AG10803 (cell line): ENCODE measurements at regions not wholly inside any gene's neighbourhood (a gene's known extent, or its start where the extent isn't known, plus 50 kb on each side); places are given as distances from the start of the nearest gene placed in this dataset.

Experiments used
- DNase-seq: peaks from one replicate; pipeline ENCODE4 v3.0.0; 2010; ENCODE audit warnings: low read depth
- H3K4me3 ChIP-seq: 2 replicates; pipeline ENCODE4 v1.5.1; 2011; ENCODE audit warnings: mild to moderate bottlenecking, low read length, control low read depth
- TF ChIP-seq, protein P1 (sequence below): conservative IDR thresholded peaks from 2 replicates; pipeline ENCODE4 v1.5.1; 2011; ENCODE audit warnings: mild to moderate bottlenecking, low read length, control low read depth, inconsistent platforms

DNA sequence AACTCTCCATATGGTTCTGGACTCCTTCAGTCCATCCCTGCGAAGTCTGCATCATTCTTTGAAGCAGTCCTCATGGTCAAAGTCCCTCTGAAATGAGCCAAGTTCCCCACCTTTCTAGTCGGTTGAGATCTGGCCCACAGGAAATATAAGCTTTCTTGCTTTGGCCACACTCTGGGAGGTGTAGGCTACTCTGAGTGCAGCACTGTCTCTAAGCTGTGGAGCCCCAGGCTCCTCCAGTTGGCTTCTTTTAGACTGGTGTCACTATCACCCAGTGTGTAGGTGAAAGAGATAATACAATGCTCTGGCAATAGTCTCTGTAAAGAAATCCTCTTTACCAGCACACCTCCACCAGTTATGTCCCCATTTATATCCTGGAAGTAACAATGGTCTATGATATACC, 486.5 kb upstream of the KLF12 start:
- H3K4me3 ChIP-seq = no peak overlapping the region
- TF ChIP-seq, protein P1, sequence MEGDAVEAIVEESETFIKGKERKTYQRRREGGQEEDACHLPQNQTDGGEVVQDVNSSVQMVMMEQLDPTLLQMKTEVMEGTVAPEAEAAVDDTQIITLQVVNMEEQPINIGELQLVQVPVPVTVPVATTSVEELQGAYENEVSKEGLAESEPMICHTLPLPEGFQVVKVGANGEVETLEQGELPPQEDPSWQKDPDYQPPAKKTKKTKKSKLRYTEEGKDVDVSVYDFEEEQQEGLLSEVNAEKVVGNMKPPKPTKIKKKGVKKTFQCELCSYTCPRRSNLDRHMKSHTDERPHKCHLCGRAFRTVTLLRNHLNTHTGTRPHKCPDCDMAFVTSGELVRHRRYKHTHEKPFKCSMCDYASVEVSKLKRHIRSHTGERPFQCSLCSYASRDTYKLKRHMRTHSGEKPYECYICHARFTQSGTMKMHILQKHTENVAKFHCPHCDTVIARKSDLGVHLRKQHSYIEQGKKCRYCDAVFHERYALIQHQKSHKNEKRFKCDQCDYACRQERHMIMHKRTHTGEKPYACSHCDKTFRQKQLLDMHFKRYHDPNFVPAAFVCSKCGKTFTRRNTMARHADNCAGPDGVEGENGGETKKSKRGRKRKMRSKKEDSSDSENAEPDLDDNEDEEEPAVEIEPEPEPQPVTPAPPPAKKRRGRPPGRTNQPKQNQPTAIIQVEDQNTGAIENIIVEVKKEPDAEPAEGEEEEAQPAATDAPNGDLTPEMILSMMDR = no peak
- DNase-seq = no peak

GRCh38 chr13:74620308-74620707, 486.1 kb upstream of the KLF12 start:
- TF ChIP-seq, protein P1 = no peak
- no peak for DNase-seq
- H3K4me3 ChIP-seq = no peak overlapping the region

DNA sequence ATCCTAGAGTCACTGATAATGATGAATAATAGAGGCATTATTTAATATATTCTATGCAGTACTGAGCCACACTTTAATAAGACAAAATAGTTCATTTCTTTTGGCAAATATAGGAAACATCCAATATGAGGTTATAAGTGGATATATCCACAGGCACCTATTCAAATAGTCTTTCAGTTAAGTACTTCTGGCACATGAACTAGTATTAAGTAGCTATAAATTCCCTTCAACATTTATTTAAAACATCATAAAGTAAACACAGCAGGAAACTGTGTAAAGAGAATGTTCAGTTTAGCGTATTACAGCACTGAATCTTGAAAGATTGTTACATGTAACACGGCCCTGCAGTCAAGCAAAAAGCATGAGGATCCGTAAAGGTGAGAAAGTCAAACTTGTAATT, 463.3 kb upstream of the KLF12 start:
- no peak for DNase-seq
- H3K4me3 ChIP-seq = no peak overlapping the region
- TF ChIP-seq, protein P1 = no peak

DNA sequence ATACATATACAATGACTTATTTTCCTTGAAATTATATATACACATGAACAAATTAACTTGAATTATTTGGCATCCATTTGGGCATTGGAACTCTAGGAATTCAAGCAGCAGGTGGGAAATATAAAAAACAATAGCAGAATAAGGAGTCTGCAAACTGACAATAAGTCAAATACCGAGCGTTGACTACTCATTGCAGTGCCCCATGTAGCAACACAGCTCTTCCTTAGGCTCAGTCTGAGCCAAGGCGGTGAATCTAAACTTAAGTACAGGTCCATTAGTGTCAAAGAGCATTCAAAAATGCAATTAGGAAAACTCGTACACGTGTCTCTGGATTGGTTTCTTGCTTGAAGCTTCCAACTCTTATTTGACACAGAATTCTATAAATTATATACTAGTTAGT, 462.5 kb upstream of the KLF12 start:
- TF ChIP-seq, protein P1 = no peak
- DNase-seq = no peak
- no peak overlapping the region for H3K4me3 ChIP-seq

DNA sequence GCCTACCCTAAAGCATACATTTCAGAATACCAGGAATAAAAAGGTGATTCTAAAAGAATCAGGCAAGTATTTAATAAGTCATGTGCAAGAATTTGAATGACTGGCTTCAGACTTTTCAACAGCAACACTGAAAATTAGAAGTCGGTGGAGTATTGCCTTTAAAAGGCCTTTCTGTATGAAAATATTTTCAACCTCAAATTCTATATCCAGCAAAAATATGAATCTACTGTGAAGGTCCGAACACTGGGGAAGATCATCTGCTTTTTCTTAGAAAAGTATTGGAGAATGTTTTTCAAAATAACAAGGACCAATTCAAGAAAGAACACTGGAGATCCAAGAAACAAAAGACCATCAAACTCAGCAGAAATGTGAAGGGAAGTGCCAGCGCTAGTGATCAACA, 459.5 kb upstream of the KLF12 start:
- DNase-seq = no peak
- no peak overlapping the region for H3K4me3 ChIP-seq
- TF ChIP-seq, protein P1 = no peak

DNA sequence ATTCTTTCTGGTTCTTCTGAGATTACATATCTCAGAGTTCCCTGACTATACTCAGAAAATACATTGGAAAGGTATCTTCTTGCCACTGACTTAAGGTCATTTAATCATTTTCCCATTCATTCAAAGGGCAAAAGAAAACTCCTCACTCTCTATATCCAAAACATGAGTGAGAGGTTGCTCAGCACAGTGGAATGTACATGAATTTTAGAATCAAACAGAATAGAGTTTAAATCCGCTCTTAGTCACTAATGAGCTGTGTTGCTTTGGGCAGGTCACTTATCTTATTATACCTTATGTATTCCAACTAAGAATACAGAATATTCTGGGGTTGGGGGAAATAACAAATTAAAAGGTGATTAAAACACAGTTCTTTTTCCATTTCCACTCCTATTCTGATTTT, 452.6 kb upstream of the KLF12 start:
- no peak for DNase-seq
- TF ChIP-seq, protein P1 = no peak
- no peak overlapping the region for H3K4me3 ChIP-seq

DNA sequence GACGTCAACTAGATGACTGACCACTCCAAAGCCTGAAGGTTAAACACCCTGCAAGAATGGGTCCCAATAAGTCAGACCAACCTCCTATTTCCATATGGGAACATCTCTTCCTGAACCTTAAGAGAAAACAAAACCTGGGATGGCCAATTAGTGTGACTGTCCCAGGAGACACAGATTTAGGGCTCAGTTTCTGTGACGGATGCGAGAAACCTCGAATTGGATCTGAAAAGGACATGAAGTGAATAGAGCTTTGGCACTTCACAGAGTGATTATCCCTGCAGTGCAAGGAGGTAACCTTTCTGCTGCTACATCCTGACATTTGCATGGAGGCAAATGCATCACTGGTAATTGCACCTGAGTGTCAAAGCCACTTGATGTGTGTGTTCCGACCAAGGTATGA, 442.2 kb upstream of the KLF12 start:
- H3K4me3 ChIP-seq = no peak overlapping the region
- no peak for DNase-seq
- TF ChIP-seq, protein P1 = no peak
